HFFc6 (cell line): ENCODE measurements at regions not wholly inside any gene's neighbourhood (a gene's known extent, or its start where the extent isn't known, plus 50 kb on each side); places are given as distances from the start of the nearest gene placed in this dataset.

Experiments
- DNase-seq: peaks from one replicate; pipeline ENCODE4 v3.0.0-alpha.2; 2018
- H3K27ac Mint-ChIP-seq: 2 replicates; pipeline ENCODE4 v1.8.0; 2020; ENCODE audit warnings: mild to moderate bottlenecking, mixed read lengths
- H3K27me3 Mint-ChIP-seq: 2 replicates; pipeline ENCODE4 v1.8.0; 2021; ENCODE audit warnings: mild to moderate bottlenecking, moderate library complexity, mixed read lengths; ENCODE audit not compliant: insufficient read depth
- H3K36me3 Mint-ChIP-seq: 2 replicates; pipeline ENCODE4 v1.8.0; 2021; ENCODE audit warnings: low read depth, mixed read lengths
- H3K4me1 Mint-ChIP-seq: 2 replicates; pipeline ENCODE4 v1.8.0; 2020; ENCODE audit warnings: low read depth, mixed read lengths
- H3K4me3 Mint-ChIP-seq: 2 replicates; pipeline ENCODE4 v1.8.0; 2020; ENCODE audit warnings: mild to moderate bottlenecking, moderate library complexity, mixed read lengths
- H3K9me3 Mint-ChIP-seq: 2 replicates; pipeline ENCODE4 v1.8.0; 2020; ENCODE audit warnings: mild to moderate bottlenecking, mixed read lengths
- CTCF ChIP-seq: fragments of 200-600 bp; sonication (generic); IDR thresholded peaks from 2 replicates; pipeline ENCODE4 v1.5.0; 2021; ENCODE audit warnings: antibody characterized with exemption, mild to moderate bottlenecking

GRCh38 chr5:167036585-167036984, 1254.9 kb upstream of the WWC1 start:
- no peak overlapping the region for H3K27ac Mint-ChIP-seq
- no peak for TF ChIP-seq CTCF
- peaks cover 29% of the 10 kb centered on the region for H3K9me3 Mint-ChIP-seq
- no peaks in the 10 kb centered on the region for H3K36me3 Mint-ChIP-seq
- H3K4me3 Mint-ChIP-seq = no peak overlapping the region
- no peaks in the 10 kb centered on the region for H3K27me3 Mint-ChIP-seq
- no peak for DNase-seq
- no peaks in the 10 kb centered on the region for H3K4me1 Mint-ChIP-seq

GRCh38 chr5:167049043-167049663, 1242.3 kb upstream of the WWC1 start:
- no peaks in the 10 kb centered on the region for H3K4me1 Mint-ChIP-seq
- peaks cover 9% of the 10 kb centered on the region for H3K9me3 Mint-ChIP-seq
- DNase-seq = no peak
- peak; percentile 36 for TF ChIP-seq CTCF
- no peaks in the 10 kb centered on the region for H3K27me3 Mint-ChIP-seq
- H3K36me3 Mint-ChIP-seq = no peaks in the 10 kb centered on the region
- no peak overlapping the region for H3K27ac Mint-ChIP-seq
- H3K4me3 Mint-ChIP-seq = no peak overlapping the region

- Mint-ChIP-seq H3K9me3 (peaks cover 9% of the 10 kb centered on the region), H3K36me3 (no peaks in the 10 kb centered on the region), H3K4me3 (no peak overlapping the region), H3K27me3 (no peaks in the 10 kb centered on the region), H3K27ac (no peak overlapping the region), H3K4me1 (no peaks in the 10 kb centered on the region)
- no peak for TF ChIP-seq CTCF
- no peak for DNase-seq
Observed at GRCh38 chr5:167049771-167050567, 1241.5 kb upstream of the WWC1 start.

- no peak for TF ChIP-seq CTCF
- DNase-seq = no peak
- Mint-ChIP-seq H3K27ac (no peak overlapping the region), H3K27me3 (no peaks in the 10 kb centered on the region), H3K9me3 (peaks cover 9% of the 10 kb centered on the region), H3K36me3 (no peaks in the 10 kb centered on the region), H3K4me1 (no peaks in the 10 kb centered on the region), H3K4me3 (no peak overlapping the region)
Observed at GRCh38 chr5:167050568-167051401, 1240.7 kb upstream of the WWC1 start.

- Mint-ChIP-seq H3K4me1 (no peaks in the 10 kb centered on the region), H3K4me3 (no peak overlapping the region), H3K36me3 (no peaks in the 10 kb centered on the region), H3K27ac (no peak overlapping the region), H3K9me3 (peaks cover 9% of the 10 kb centered on the region), H3K27me3 (no peaks in the 10 kb centered on the region)
- no peak for TF ChIP-seq CTCF
- no peak for DNase-seq
Observed at GRCh38 chr5:167051402-167051768, 1240.1 kb upstream of the WWC1 start.
